ENCODE measurements at regions not wholly inside any gene's neighbourhood (a gene's known extent, or its start where the extent isn't known, plus 50 kb on each side); places are given as distances from the start of the nearest gene placed in this dataset.
A peak's percentile ranks its signal among the peaks of the same experiment; 100 is the strongest.

DNA sequence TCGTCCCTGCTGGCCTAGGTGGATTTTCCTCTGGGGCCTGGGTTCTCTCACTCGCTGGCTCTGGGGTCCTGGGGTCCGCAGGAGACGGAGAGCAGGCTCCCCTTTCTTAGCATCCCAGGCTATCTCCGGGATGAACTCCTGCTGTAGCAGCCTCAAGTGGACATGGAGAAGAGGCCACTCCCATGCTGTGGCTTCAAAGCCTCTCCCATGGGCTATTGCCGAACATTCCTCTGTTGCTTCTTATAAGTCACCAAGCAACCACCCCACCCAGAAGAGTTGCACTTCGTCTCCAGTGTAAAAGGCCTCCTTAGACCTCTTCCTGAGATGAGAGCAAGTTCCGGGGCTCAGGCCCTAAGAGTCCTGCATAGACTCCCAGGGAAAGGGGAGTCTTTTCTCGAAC lies 124.0 kb upstream of the RCN1 start:
- no peaks in the 10 kb centered on the region for H3K36me3 ChIP-seq
- no peak overlapping the region for H3K4me3 ChIP-seq
- H3K4me1 ChIP-seq = no peaks in the 10 kb centered on the region
- no peaks in the 10 kb centered on the region for H3K9me3 ChIP-seq
- no peak overlapping the region for H3K27ac ChIP-seq
- no peak for DNase-seq
- TF ChIP-seq POLR2A (IDR thresholded peaks at IDR 0.05) = no peak
- TF ChIP-seq, protein P1, sequence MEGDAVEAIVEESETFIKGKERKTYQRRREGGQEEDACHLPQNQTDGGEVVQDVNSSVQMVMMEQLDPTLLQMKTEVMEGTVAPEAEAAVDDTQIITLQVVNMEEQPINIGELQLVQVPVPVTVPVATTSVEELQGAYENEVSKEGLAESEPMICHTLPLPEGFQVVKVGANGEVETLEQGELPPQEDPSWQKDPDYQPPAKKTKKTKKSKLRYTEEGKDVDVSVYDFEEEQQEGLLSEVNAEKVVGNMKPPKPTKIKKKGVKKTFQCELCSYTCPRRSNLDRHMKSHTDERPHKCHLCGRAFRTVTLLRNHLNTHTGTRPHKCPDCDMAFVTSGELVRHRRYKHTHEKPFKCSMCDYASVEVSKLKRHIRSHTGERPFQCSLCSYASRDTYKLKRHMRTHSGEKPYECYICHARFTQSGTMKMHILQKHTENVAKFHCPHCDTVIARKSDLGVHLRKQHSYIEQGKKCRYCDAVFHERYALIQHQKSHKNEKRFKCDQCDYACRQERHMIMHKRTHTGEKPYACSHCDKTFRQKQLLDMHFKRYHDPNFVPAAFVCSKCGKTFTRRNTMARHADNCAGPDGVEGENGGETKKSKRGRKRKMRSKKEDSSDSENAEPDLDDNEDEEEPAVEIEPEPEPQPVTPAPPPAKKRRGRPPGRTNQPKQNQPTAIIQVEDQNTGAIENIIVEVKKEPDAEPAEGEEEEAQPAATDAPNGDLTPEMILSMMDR (IDR thresholded peaks at IDR 0.05) = no peak
- H3K27me3 ChIP-seq = no peaks in the 10 kb centered on the region

DNA sequence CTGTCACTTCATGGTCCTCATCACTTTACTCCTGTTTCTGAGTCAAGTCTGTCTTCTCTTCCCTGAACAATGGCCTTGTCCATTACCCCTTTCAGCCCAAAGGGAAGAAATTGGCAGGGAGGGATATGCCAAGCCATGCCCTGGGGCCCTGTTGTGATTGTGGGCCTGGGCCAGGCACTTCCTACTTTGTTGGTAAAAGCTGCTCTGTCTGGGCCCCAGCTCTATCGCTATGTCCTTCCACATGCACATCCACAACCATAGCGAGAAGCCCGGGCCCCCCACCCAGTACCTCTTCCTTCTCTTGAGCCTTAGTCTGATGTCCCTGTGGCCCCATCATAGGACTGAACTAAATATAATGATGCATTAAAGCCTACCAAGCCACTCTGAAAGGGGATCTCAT lies 126.7 kb upstream of the RCN1 start:
- no peak for DNase-seq
- Histone ChIP-seq H3K36me3 (no peaks in the 10 kb centered on the region), H3K27ac (no peak overlapping the region), H3K4me1 (no peaks in the 10 kb centered on the region), H3K27me3 (no peaks in the 10 kb centered on the region), H3K9me3 (no peaks in the 10 kb centered on the region), H3K4me3 (no peak overlapping the region)
- TF ChIP-seq, protein P1 (IDR thresholded peaks at IDR 0.05) = no peak
- no peak for TF ChIP-seq POLR2A (IDR thresholded peaks at IDR 0.05)

DNA sequence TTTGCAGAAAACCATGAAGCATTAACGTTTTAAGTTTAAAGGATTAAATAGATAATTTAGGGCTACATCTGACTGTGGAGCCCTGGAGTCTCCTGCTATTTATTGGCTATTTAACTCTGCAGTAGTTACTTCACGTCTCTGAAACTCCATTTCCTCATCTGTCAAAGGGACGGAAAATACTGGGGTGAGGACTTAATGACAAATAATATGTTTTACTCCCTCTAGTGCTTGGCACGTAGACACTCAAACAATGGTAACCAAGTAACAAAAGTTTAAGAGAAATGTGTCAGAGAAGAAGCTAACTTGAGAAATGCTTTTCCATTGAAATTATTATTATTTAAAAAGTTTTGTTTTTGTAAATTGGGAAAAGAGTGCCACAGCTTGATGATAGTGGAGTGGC lies 130.7 kb upstream of the RCN1 start:
- no peaks in the 10 kb centered on the region for H3K4me1 ChIP-seq
- no peak overlapping the region for H3K4me3 ChIP-seq
- DNase-seq = no peak
- H3K27ac ChIP-seq = no peak overlapping the region
- H3K27me3 ChIP-seq = no peaks in the 10 kb centered on the region
- H3K36me3 ChIP-seq = no peaks in the 10 kb centered on the region
- TF ChIP-seq, protein P1 (IDR thresholded peaks at IDR 0.05) = no peak
- TF ChIP-seq POLR2A (IDR thresholded peaks at IDR 0.05) = no peak
- H3K9me3 ChIP-seq = no peaks in the 10 kb centered on the region

DNA sequence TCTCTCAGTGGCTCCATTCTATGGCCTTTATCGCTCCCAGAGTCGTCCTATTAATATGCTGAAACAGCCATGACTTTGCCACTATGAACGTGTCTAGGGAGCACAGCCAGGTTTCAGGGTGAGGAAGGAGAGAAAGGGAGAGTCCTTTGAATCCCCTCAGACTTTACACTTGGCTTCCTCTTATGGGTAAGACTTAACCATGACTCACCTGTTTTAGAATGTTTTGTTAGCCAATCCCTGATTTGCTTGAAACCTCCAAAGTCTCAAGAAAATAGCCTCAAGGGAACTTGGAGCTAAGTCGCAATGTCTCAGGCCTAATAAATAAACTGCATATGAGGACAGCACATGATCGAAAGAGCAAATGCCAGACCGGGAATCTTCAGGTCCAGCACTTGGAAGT lies 131.2 kb upstream of the RCN1 start:
- TF ChIP-seq, protein P1 (IDR thresholded peaks at IDR 0.05) = no peak
- TF ChIP-seq POLR2A (IDR thresholded peaks at IDR 0.05) = no peak
- no peaks in the 10 kb centered on the region for H3K4me1 ChIP-seq
- no peak overlapping the region for H3K27ac ChIP-seq
- no peak for DNase-seq
- H3K27me3 ChIP-seq = no peaks in the 10 kb centered on the region
- no peak overlapping the region for H3K4me3 ChIP-seq
- no peaks in the 10 kb centered on the region for H3K9me3 ChIP-seq
- H3K36me3 ChIP-seq = no peaks in the 10 kb centered on the region

DNA sequence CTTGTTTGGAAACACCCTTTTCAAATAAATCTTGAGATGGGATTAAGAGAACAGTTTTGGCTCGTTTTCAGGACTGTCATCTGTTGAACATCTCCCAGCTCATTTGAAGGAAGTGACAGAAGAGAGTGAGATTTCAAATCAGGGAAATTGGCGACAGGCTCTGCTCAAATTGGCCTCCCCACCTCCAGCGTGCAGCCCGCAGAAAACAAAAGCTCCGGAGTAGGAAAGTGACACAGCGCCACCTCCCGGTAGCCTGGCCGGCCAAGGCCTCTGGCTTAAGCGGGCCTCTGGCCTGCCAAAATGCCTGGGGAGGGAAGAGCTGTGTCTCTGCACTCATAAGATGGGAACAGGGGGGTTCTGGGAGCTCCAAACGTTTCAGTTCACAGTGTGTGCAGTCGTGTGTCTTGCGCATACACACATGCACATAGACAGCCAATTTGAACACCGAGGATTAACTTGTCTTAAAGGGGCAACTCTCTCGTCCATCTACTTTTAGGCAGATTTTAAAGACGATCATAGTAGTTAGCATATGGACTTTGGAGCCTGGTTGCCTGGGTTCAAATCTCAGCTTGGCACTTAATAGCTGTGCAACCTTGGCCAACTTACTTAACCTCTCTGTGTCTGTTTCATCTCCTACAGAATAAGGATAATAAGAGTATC lies 132.7 kb upstream of the RCN1 start:
- H3K36me3 ChIP-seq = no peaks in the 10 kb centered on the region
- no peak overlapping the region for H3K4me3 ChIP-seq
- H3K27ac ChIP-seq = no peak overlapping the region
- H3K4me1 ChIP-seq = no peaks in the 10 kb centered on the region
- no peak for TF ChIP-seq POLR2A (IDR thresholded peaks at IDR 0.05)
- TF ChIP-seq, protein P1 (IDR thresholded peaks at IDR 0.05) = peak in 4 of 6 experiments; percentile 39 to 54 (median 48)
- no peaks in the 10 kb centered on the region for H3K27me3 ChIP-seq
- no peaks in the 10 kb centered on the region for H3K9me3 ChIP-seq
- peak; percentile 25 to 69 (median 61) for DNase-seq

DNA sequence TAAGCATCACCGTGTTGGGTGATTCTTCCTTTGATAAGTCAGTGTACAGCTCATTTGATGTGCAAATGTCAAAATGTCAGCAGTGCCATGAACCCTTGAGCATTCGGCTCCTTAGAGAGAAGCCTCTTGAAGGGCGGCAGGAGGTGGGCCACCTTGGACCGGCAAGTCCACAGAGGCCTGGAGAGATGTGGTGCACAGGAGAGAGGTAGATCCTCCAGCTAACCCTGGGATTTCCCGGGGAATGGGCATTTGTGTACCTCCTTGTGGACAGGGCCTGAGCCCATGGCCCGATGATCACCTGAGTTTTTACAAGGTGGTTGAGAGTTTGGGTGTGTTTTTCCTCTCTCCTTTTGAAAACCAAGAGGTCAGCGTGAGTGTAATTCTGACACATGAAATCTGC lies 133.2 kb upstream of the RCN1 start:
- H3K4me3 ChIP-seq = no peak overlapping the region
- H3K27me3 ChIP-seq = no peaks in the 10 kb centered on the region
- no peaks in the 10 kb centered on the region for H3K9me3 ChIP-seq
- TF ChIP-seq, protein P1 (IDR thresholded peaks at IDR 0.05) = no peak
- no peak for TF ChIP-seq POLR2A (IDR thresholded peaks at IDR 0.05)
- no peaks in the 10 kb centered on the region for H3K36me3 ChIP-seq
- H3K4me1 ChIP-seq = no peaks in the 10 kb centered on the region
- no peak for DNase-seq
- H3K27ac ChIP-seq = no peak overlapping the region

Data from Peyer's patch (tissue), 4 donors.